Cardiac septum (tissue), 1 donor: ENCODE measurements at regions not wholly inside any gene's neighbourhood (a gene's known extent, or its start where the extent isn't known, plus 50 kb on each side); places are given as distances from the start of the nearest gene placed in this dataset.
"Not testable (repeated sequence)": the region's sequence is repeated elsewhere in the genome, so short reads cannot be mapped to it uniquely, and the experiment has no call there.

ENCODE experiments used
- DNase-seq: peaks from one replicate; pipeline ENCODE4 v3.0.0-alpha.2; 2020; ENCODE audit warnings: low spot score
- intact Hi-C: fragments of 100-400 bp; cut with DNase I; formaldehyde crosslinking; loops from one replicate; pipeline ENCODE4 v1.14.0; 2022
- donor health status: DM: no; HTN: no; CAD: no.

- intact Hi-C loops = no loop called here
- DNase-seq = no peak
Measured at GRCh38 chrX:115399306-115399705, 109.8 kb downstream of the LUZP4 start.

- no peak for DNase-seq
- intact Hi-C loops = no loop called here
Measured at GRCh38 chrX:115400960-115401359, 111.4 kb downstream of the LUZP4 start.

GRCh38 chrX:115402299-115402698 lies 112.8 kb downstream of the LUZP4 start:
- intact Hi-C loops = no loop called here
- no peak for DNase-seq

GRCh38 chrX:115408771-115409400 lies 119.4 kb downstream of the LUZP4 start:
- DNase-seq = no peak
- intact Hi-C loops = no loop called here

GRCh38 chrX:115409551-115409950 lies 120.0 kb downstream of the LUZP4 start:
- intact Hi-C loops = no loop called here
- DNase-seq = no peak

- DNase-seq = no peak
- intact Hi-C loops = no loop called here
Measured at GRCh38 chrX:115410731-115411428, 121.4 kb downstream of the LUZP4 start.

GRCh38 chrX:115413246-115413878 lies 123.8 kb downstream of the LUZP4 start:
- intact Hi-C loops = no loop called here
- no peak for DNase-seq

- intact Hi-C loops = no loop called here
- no peak for DNase-seq
Measured at GRCh38 chrX:115419069-115419468, 129.6 kb downstream of the LUZP4 start.

GRCh38 chrX:115423086-115423485 lies 133.6 kb downstream of the LUZP4 start:
- intact Hi-C loops = no loop called here
- no peak for DNase-seq

GRCh38 chrX:115425359-115425758 lies 135.6 kb upstream of the PLS3 start:
- DNase-seq = no peak
- intact Hi-C loops = no loop called here

GRCh38 chrX:115427861-115428410 lies 133.0 kb upstream of the PLS3 start:
- DNase-seq = no peak
- intact Hi-C loops = no loop called here

GRCh38 chrX:115434834-115435233 lies 126.1 kb upstream of the PLS3 start:
- DNase-seq, intact Hi-C loops: not testable (repeated sequence)

- DNase-seq = no peak
- intact Hi-C loops = no loop called here
Measured at GRCh38 chrX:115437841-115438595, 123.0 kb upstream of the PLS3 start.

GRCh38 chrX:115448146-115448545 lies 112.8 kb upstream of the PLS3 start:
- DNase-seq = no peak
- intact Hi-C loops = no loop called here

- DNase-seq = no peak
- intact Hi-C loops = loop anchor here (10.0 kb wide), 1 partner anchor 105 kb away; no protein-coding TSS in a partner anchor
Measured at GRCh38 chrX:115449742-115450141, 111.2 kb upstream of the PLS3 start.

GRCh38 chrX:115452251-115452650 lies 108.7 kb upstream of the PLS3 start:
- intact Hi-C loops = loop anchor here (10.0 kb wide), 1 partner anchor 107 kb away; no protein-coding TSS in a partner anchor
- no peak for DNase-seq

GRCh38 chrX:115459883-115460880 lies 100.8 kb upstream of the PLS3 start:
- intact Hi-C loops = loop anchor here (10.0 kb wide), 1 partner anchor 115 kb away; no protein-coding TSS in a partner anchor
- DNase-seq = no peak

- intact Hi-C loops = no loop called here
Measured at GRCh38 chrX:115462406-115462805, 98.6 kb upstream of the PLS3 start.

GRCh38 chrX:115467961-115468360 lies 93.0 kb upstream of the PLS3 start:
- no peak for DNase-seq
- intact Hi-C loops = no loop called here

More at GRCh38 chrX:115462406-115462805, 98.6 kb upstream of the PLS3 start:
- DNase-seq = no peak
